ENCODE measurements at regions not wholly inside any gene's neighbourhood (a gene's known extent, or its start where the extent isn't known, plus 50 kb on each side); places are given as distances from the start of the nearest gene placed in this dataset.
A peak's percentile ranks its signal among the peaks of the same experiment; 100 is the strongest.
"Not testable (repeated sequence)": the region's sequence is repeated elsewhere in the genome, so short reads cannot be mapped to it uniquely, and the experiment has no call there.

DNA sequence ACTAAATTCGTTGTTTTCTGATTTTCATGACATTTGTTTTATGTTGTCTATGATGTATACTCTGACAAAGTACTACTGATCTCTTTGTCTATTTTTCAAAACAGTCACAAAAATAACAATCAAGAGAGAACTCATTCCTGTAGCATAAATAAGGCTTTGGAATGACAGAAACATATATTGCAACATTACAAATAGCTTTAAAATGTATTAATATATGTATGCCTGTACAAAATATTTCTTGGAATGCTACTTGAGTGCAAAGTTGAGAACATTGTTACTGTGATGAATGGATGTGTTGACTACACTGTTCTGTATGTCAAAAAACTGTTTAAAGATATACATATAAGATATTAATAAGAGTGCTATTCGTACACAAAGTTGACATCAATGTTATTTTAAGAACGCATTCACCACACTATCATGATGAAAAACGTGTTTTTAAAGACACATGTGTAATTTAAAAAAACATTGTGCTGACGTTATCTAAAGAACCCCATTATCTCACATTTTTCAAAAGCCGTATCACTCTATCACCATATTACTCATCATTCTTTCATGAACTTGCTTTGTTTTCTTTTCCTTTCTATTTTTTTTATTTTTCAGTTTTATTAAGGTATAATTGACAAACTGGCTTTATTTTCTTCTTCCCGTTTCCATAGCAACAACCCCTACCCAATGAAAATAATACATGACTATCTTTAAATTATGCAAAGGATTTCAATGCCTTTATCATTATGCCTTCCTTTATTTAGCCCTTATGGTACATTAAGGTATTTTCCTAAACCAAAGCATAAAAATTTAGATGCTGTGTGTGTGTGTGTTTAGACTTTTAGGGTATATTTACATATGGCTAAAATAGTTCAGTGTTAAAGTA, 918.8 kb downstream of the SLITRK1 start:
- peak; percentile 26 for DNase-seq (ENCODE audit: low read depth)

DNA sequence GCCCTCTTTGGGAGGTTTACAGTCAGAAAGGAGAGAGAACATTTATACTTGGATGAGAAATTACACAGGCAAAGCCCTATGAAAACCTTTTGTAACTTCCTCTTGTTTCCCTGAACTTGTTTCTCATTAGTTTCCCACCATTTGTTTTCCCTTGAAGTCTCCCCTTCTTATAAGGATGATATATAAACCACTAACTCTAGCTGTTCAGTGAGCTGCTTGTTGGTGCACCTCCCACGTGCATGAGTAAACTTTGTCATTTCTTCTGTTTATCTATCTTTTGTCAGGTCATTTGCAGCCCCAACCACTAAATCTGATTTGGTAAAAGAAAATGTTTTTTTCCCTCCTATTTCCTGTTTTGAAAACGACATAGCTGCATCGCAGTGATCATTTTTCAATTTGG, 919.9 kb downstream of the SLITRK1 start:
- no peak for DNase-seq (ENCODE audit: low read depth)

DNA sequence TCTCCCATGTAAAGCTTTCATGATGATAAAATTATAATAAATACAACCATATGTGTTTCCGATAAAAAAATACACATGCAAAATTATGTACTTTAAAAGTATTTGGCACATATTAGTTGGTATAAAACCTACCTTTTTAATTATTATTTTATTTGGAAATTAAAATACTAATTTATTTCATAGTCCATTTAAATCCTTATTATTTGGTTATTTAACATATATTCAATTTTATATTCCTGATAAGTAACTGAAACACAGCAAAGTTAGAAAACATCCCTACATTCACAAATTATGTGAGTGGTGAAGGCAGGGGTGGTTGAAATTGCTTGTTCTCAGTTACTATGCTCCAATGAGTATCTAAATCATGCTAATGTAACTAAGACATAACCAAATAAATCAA, 920.5 kb downstream of the SLITRK1 start:
- no peak for DNase-seq (ENCODE audit: low read depth)

DNA sequence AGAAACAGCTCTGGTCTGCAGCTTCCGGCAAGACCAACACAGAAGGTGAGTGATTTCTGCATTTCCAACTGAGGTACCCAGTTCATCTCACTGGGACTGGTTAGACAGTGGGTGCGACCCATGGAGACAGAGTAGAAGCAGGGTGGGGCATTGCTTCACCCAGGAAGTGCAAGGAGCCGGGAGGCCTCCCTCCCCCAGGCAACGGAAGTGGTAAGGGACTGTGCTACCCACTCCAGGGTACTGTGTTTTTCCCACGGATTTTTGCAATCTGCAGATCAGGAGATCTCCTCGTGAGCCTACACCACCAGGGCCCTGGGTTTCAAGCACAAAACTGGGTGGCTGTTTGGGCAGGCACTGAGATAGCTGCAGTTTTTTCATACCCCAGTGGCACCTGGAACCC, 929.9 kb downstream of the SLITRK1 start:
- not testable (repeated sequence) for DNase-seq (ENCODE audit: low read depth)

DNA sequence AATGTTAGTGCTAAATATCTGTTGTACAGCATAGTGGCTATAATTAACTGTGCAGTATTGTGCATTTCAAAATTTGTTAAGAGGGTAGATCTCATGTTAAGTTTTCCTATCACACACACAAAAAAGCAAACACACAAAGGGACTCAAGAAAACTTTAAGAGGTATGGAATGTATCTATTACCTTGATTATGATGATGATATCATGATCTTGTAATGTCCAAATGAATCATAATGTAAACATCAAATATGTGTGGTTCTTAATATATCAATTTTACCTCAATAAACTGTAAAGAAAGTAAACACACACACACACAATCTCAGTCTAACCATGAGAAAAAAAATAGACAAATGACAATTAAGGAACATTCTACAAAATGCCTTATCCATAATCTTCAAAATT, 934.6 kb downstream of the SLITRK1 start:
- no peak for DNase-seq (ENCODE audit: low read depth)

DNA sequence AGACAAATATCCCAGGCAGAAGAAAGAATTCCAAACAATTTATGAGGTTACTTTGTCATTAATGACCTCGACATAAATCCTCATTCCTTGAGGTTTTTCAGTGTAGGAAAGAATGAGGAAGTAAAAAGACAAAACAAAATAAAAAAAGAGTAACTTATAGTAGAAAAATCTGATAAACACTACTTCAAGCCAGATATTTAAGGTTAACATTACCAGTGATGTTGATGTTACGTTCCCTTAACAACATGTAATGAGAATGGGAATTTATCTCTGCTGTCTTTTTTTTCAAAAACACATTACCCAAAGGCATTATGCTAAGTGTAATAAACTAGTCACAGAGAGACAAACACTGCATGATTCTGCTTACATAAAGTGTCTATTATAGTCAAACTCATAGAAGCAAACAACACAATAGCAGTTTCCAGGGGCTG, 935.1 kb downstream of the SLITRK1 start:
- no peak for DNase-seq (ENCODE audit: low read depth)

DNA sequence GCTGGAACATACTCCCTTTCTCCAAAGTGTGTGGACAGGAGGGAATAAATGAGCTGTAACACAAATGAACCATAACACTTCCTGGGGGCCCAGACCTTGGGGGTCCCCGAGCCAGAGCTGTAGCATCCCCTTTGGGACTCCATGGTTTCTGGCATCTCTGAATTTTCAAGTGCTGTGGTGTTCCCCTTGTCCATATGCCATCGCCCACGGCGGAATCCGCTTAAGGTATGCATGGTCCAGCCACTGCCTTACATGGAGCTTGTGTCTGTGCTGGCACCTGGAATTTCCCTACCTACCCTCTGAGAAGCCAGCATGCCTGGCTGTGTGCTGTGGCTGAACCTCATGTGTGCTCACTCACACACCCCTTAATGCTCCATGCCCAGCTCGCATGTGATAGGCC, 943.6 kb downstream of the SLITRK1 start:
- no peak for DNase-seq (ENCODE audit: low read depth)

DNA sequence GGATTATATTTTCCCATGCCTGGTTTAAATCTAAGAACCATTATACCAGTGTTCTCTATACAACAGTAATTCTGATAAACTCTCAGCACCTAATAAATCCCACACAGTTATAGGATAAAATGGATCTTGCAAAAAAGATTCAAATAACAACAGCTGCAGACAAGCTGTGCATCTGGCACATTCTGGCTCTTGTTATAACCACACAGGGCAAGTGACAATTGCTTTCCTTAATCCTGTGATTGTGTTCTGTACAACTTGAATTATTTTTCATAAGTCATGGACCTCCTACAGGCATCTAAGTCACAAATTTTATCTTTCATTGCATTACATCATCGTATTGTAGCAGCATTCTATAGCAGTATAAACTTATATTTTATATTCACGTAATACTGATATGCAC, 948.3 kb downstream of the SLITRK1 start:
- no peak for DNase-seq (ENCODE audit: low read depth)

DNA sequence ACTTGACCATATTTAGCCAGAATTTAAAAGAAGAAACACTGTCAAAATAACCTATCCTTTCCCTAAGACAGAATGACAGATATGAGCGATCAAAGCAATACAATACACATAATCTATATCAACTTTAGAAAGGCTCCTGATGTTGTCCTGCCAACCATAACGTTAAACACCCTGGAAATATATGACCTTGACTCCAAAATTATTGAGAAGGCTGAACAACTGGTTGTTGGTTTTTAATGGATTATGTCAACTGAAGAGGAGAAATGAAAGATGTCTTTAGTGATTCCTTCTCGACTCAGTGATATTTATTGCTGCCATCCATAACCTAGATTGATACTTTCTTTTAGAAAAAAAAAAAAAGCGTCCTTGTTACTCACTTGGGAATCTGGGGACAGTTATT, 957.2 kb downstream of the SLITRK1 start:
- DNase-seq (ENCODE audit: low read depth), result no peak

DNA sequence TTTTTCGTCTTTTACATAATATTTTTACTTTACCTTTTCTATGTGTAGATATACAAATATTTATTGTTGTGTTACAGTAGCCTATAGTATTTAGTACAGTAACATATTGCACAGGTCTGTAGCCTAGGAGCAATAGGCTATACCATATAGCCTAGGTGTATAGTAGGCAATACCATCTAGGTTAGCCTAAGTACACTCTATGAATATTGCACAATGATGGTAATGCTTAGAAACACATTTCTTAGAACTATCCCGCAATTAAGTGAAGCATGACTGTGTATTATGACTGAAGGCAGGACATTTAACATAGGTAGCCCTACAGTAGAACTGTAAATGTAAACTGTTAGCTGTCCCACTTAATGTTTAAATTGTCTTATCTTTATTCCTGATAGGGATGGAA, 964.3 kb downstream of the SLITRK1 start:
- no peak for DNase-seq (ENCODE audit: low read depth)

DNA sequence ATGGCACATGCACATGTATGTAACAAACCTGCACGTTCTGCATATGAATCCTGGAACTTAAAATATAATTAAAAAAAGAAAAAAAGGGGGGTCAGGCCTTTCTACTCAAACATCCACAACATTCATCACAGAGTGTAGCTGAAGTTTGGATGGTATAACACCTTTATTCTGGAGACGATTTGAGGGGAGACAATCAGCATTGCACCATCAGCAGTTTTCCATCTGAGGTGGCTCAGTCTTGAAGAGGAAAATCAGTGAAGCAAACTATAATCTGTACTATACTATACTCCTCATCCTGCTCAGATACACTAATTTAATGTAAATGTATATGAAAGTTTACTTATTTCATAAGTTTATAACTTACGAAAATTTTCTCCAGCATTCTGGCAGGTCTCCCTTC, 969.7 kb downstream of the SLITRK1 start:
- no peak for DNase-seq (ENCODE audit: low read depth)

DNA sequence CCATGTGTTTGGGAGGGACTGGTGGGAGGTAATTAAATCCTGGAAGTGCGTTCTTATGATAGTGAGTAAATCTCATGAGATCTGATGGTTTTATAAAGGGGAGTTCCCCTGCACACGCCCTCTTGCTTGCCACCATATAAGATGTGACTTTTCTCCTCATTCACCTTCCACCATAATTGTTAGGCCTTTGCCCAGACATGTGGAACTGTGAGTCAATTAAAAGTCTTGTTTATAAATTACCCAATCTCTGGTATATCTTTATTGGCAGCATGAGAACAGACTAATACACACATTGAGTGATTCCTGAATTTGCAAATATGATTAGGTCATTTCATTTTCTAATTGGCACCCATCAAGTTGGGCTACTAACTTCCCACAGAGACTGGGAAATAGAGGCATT, 977.2 kb downstream of the SLITRK1 start:
- no peak for DNase-seq (ENCODE audit: low read depth)

DNA sequence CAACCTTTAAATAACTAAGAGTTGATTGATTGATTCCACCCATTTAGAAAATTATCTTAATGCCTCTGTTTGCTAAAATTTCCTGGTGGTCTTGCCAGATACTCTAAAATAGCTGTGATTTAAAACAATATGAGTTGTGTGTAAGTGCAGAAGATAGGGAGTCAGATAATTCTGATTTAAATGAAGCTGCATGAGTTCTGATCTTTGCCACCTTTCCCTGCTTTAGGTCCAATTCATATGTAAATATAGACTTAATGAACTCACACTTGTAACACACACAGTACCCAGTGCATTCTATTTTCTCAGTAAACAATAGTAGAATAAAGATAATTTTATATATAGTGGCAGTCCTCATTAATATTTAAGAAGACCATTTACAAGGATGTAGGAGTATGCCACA, 981.8 kb downstream of the SLITRK1 start:
- DNase-seq (ENCODE audit: low read depth), result no peak

DNA sequence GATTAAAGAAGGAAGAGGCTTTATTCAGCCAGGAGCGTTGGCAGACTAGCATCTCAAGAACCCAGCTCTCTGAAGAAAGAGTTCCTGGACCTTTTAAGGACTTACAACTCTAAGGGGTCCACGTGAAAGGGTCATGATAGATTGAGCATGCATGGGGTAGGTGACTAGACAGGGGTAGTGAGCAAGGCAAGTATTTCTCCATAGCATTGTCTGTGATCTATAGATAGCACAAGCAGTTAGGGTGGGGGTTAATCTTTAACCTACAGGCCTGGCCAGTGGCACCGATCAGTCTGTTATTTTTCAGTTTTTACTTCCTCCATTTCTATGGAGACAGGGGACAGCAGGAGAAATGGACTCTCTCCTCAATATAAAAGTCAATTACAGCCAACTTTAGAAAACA, 983.7 kb downstream of the SLITRK1 start:
- no peak for DNase-seq (ENCODE audit: low read depth)

DNA sequence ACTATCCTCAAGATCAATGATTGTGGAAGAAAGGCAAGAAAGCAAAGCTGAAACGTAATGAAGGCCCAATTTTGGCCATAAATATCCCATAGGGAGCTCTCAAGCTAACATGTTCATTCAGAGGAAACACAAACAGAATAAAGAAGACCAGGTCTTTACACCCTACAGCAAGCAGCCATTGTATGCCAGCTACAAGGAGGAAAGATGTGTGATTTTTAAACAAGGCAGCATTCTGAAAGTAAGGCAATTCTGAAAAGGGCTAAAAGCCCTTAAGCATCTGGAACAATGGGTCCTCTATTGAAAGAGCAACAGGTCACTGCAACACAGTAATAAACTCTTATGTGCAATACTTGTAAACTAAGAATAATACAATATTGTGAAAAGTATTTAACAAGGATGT, 1002.4 kb downstream of the SLITRK1 start:
- no peak for DNase-seq (ENCODE audit: low read depth)

DNA sequence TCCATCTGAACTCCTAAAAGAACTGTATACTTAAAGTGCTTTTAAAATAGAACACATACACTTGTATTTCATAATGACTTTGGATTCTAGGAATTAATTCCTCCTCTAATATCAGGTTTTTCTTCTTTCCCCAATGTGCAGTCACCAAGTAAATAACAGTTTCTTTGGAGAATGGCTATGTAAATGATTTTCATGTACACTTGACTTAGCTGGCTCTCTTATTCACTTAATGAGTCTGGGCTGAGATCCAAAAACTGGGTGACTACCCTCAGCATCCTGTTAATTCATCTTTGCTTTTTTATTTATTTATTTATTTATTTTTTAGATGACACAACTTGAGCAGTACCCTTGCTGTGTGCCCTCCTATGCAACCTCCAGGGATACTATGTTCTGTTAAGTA, 1003.7 kb downstream of the SLITRK1 start:
- peak; percentile 2 for DNase-seq (ENCODE audit: low read depth)

DNA sequence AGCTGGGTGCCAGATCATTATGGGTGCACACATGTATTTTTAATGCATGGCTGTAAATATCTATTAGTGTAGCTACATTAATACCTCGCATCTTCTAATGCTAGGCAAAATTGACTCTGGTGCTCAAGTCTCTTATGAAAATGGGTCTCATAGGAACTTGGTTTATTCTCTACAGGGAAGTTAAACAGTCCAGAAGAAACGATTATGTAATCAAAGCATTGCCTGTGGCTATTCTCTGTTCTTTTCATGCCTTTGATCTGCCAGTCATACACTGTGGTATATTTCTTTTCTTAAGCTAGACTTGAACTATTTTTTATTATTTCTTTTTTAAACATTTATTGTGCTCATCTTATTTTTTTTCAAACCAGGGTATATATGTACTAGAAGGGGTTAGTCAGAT, 1015.0 kb downstream of the SLITRK1 start:
- no peak for DNase-seq (ENCODE audit: low read depth)

DNA sequence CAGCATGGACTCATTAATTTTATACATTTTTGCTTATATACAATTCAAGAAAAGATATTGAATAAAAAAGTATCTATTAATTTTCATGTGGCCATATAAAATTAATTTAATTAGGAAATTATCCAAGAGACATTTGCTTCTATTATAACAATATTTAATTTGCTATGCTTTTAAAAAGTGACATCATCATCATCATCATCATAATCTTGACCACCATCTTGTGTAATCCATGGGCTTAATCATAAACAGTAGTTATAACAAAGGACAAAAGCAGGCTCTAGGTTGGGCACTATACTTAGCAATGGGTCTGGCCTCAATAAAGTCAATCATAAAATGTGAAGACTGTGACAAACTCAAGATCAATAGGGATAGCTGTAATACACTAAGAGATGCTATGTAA, 1031.6 kb downstream of the SLITRK1 start:
- DNase-seq (ENCODE audit: low read depth), result no peak

DNA sequence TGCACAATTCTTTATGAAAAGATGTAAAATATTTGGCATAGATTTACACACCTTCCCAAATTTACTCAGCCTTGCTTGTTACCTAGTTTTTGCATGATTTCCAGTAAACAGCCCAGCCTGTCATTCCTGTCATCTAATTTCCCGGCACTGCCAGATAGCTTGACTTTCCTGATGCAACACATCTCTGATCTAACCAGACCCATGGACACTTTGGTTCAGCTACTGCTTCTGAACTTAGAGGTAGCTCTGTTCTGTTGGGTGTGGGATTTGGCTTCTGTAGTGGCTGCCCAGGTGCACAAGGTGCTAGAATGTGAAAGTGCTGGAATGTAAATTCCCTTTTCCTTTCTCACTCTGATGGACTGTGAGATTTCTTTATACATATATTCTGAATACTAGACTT, 1033.5 kb downstream of the SLITRK1 start:
- DNase-seq (ENCODE audit: low read depth), result no peak

DNA sequence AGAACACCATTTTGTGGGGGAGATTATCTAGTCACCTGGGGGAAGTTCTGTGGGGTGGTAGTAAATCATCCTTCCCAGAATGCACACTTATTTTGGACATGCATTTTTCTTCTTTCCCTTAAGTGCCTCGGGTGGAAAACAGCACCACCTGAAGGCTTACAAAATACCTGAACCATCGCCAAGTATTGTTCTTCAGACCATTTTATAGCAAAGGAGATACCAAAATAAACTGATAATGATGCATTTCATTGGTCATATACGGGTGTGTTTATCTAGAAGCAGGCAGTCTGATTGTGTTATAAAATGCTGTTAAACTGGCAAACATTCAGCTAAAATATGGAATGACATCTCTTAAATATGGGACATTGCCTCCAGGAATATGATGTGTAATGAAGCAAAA, 1034.7 kb downstream of the SLITRK1 start:
- no peak for DNase-seq (ENCODE audit: low read depth)

DNA sequence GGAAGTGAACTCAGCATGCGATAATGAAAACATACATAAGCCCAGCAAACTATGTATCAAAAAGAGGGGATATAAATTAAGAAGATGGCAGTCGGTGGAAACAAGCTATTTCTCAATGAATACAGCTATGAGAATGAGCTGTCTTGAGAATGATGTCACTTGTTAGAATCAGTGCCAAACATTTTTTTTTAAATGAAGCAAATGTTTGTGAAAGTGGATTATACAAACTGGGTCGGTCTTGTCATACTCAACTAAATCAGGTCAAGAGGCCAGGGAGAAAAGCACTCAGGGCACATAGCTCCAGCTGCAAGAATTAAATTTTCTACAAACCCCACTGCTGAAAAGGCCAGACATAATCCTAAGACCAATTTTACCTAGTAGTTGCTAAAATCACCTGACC, 1048.4 kb downstream of the SLITRK1 start:
- peak; percentile 43 for DNase-seq (ENCODE audit: low read depth)

DNA sequence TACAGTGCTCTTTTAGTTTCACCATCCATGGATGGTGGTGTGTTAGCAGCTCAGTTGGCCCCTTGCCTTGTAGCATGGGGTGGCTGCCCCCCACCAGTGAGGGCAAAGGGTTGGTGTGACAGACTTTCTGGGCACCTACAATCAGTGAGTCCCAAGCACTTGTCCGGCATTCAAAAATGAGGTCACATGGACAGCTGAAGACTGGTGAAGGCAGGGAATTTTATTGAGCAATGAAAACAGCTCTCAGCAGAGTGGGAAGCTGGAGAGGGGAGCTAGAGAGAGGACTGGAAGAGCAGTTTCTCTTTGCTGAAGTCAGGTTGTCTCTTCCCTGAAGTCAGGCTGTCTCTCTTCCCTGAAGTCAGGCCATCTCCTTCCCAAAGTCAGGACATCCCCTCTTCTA, 1053.2 kb downstream of the SLITRK1 start:
- no peak for DNase-seq (ENCODE audit: low read depth)

DNA sequence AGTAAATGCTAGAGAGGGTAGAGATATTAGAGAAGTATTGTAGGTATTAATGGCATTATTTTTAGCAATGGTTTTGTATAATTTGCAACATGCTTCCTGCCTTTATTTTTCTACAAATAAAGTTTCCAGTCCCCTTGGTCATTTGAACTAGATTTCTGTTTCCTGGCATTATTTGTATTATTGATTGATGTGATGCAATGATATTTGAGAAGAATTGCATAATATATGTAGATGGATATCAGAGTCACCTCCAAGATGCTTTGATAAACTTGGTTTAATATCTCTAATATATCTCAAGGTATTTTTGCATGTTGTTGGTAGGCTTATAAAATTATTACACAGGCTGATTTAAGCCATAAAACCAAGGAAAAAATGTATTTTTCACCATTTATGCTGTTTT, 1054.5 kb downstream of the SLITRK1 start:
- DNase-seq (ENCODE audit: low read depth), result no peak

DNA sequence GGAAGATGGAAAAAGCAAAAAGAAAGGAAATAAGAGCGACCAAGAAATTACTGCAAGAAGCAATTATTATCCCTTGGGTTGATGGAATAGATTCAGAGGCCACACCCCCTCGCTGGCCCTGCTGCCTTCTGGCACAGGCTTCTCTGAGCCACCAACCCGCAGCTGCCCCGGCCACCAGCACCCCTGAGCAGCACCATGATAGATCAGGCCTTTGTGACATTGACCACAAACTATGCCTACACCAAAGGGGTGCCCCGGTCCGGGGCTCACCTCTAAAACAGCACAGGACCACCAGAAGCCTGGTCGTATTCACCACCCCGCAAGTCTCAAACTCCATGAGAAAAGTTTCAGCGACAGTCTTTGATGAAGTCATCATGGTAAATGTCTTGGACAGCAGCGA, 1059.3 kb downstream of the SLITRK1 start:
- DNase-seq (ENCODE audit: low read depth), result no peak

Data from fibroblast of gingiva (primary cell).